ENCODE measurements at regions not wholly inside any gene's neighbourhood (a gene's known extent, or its start where the extent isn't known, plus 50 kb on each side); places are given as distances from the start of the nearest gene placed in this dataset.

DNA sequence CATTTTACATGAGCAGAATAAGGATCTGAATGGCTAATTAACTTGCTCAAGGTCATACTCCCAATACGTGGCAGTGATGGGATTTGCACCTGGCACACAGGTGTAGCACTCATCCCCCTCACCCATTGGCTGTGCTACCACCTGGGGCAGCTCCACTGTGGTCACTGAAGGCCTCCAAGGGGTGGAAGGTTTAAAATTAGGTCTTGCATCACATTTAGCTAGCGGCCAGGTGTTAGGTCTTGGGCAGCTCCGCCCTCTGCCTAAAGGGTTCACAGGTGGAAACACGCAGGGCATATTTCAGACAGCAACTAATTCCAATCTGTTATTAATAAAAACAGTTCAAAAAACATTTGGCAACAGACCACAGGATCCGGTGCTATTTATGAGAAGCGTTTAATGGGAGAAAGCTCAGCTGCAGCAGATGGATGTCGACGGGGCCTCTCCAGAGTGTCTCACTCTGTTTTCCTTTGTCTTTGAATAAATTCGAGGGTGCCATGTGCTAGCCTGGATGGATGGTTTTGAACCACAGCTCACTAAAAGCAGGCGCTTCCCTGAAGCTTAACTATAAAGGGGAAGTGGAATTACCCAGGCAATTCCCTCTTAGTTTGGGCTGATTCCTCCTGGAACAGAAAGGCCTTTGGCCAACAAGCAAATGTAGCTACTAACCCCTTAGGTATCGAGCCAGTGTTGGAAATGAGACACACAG lies 1017.6 kb downstream of the TYW1 start (continued):
- TF ChIP-seq, protein P1, sequence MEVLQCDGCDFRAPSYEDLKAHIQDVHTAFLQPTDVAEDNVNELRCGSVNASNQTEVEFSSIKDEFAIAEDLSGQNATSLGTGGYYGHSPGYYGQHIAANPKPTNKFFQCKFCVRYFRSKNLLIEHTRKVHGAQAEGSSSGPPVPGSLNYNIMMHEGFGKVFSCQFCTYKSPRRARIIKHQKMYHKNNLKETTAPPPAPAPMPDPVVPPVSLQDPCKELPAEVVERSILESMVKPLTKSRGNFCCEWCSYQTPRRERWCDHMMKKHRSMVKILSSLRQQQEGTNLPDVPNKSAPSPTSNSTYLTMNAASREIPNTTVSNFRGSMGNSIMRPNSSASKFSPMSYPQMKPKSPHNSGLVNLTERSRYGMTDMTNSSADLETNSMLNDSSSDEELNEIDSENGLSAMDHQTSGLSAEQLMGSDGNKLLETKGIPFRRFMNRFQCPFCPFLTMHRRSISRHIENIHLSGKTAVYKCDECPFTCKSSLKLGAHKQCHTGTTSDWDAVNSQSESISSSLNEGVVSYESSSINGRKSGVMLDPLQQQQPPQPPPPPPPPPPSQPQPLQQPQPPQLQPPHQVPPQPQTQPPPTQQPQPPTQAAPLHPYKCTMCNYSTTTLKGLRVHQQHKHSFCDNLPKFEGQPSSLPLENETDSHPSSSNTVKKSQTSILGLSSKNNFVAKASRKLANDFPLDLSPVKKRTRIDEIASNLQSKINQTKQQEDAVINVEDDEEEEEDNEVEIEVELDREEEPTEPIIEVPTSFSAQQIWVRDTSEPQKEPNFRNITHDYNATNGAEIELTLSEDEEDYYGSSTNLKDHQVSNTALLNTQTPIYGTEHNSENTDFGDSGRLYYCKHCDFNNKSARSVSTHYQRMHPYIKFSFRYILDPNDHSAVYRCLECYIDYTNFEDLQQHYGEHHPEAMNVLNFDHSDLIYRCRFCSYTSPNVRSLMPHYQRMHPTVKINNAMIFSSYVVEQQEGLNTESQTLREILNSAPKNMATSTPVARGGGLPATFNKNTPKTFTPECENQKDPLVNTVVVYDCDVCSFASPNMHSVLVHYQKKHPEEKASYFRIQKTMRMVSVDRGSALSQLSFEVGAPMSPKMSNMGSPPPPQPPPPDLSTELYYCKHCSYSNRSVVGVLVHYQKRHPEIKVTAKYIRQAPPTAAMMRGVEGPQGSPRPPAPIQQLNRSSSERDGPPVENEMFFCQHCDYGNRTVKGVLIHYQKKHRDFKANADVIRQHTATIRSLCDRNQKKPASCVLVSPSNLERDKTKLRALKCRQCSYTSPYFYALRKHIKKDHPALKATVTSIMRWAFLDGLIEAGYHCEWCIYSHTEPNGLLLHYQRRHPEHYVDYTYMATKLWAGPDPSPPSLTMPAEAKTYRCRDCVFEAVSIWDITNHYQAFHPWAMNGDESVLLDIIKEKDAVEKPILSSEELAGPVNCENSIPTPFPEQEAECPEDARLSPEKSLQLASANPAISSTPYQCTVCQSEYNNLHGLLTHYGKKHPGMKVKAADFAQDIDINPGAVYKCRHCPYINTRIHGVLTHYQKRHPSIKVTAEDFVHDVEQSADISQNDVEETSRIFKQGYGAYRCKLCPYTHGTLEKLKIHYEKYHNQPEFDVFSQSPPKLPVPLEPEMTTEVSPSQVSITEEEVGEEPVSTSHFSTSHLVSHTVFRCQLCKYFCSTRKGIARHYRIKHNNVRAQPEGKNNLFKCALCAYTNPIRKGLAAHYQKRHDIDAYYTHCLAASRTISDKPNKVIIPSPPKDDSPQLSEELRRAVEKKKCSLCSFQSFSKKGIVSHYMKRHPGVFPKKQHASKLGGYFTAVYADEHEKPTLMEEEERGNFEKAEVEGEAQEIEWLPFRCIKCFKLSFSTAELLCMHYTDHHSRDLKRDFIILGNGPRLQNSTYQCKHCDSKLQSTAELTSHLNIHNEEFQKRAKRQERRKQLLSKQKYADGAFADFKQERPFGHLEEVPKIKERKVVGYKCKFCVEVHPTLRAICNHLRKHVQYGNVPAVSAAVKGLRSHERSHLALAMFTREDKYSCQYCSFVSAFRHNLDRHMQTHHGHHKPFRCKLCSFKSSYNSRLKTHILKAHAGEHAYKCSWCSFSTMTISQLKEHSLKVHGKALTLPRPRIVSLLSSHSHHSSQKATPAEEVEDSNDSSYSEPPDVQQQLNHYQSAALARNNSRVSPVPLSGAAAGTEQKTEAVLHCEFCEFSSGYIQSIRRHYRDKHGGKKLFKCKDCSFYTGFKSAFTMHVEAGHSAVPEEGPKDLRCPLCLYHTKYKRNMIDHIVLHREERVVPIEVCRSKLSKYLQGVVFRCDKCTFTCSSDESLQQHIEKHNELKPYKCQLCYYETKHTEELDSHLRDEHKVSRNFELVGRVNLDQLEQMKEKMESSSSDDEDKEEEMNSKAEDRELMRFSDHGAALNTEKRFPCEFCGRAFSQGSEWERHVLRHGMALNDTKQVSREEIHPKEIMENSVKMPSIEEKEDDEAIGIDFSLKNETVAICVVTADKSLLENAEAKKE (CRISPR knock-in tag; IDR thresholded peaks at IDR 0.05) = no peak

DNA sequence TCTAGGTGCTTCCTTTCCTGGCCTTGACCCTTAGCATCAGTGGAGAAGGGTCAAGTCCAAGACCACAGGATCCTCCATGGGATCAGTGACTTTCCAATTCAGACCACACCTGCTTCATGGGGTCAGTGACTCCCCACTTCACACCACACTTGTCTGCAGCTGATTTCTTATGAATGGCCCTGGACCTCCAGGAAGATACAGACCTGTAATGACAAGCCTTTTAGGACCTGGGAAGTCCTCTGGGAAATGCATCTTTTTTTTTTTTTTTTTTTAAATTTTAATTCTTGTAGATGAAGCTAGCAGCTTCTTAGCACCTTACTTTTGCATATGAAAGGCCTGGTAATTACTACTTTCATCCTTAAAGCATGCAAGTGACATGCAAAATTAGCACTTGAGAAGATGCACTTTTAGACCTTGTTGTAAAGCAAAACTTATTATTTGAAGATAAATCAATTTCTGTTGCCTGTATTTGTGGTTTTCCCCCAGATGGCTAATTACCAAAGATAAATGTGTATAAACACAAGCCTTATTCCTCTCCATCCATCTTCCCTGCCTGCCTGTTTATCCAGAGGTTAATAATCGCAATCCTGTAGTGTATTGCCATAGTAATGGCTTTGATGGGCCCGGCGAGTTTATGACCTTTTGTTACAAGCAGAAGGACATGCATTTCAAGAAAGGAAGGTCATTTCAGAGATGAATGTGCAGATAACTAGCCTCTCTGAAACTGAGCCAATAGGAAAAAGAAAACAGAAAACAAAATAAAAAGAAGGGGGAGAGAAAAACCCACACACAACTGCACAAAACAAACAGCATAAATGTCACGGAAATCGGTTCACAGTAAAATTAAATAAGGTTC lies 1018.7 kb downstream of the TYW1 start:
- Mint-ChIP-seq H3K27me3 (ENCODE audit: insufficient read depth, low read depth, poor library complexity) (peaks cover 6% of the 10 kb centered on the region), H3K4me3 (no peak overlapping the region), H3K27ac (no peak overlapping the region), H3K36me3 (ENCODE audit: low read depth) (peaks cover 29% of the 10 kb centered on the region), H3K9me3 (peaks cover 97% of the 10 kb centered on the region), H3K4me1 (no peaks in the 10 kb centered on the region)
- Histone ChIP-seq H3K27me3 (ENCODE audit: insufficient read depth) (no peaks in the 10 kb centered on the region), H3K36me3 (ENCODE audit: insufficient read depth) (no peaks in the 10 kb centered on the region; the same call in 1 of the 2 replicates), H3K79me2 (replicated peaks; ENCODE audit: insufficient read depth) (no peaks in the 10 kb centered on the region), H3K4me1 (ENCODE audit: insufficient read depth) (no peaks in the 10 kb centered on the region), H4K20me1 (replicated peaks; ENCODE audit: insufficient read depth) (no peaks in the 10 kb centered on the region), H2AFZ (no peak overlapping the region), H3K27ac (ENCODE audit: low read depth) (no peak overlapping the region), H3K4me3 (no peak overlapping the region), H3K9me2 (ENCODE audit: insufficient read depth) (no peaks in the 10 kb centered on the region), H3K4me2 (no peak overlapping the region), H3F3A (replicated peaks; ENCODE audit: low read depth) (no peaks in the 10 kb centered on the region)
- ATAC-seq (no peak), DNase-seq (ENCODE audit: low spot score) (no peak)
- TF ChIP-seq ZNF331 (CRISPR knock-in tag; IDR thresholded peaks at IDR 0.05; ENCODE audit: low read depth) = no peak
- no peak for TF ChIP-seq EZH2phosphoT487 (IDR thresholded peaks at IDR 0.05; ENCODE audit: unreplicated experiment)
- TF ChIP-seq, protein P1 (CRISPR knock-in tag; IDR thresholded peaks at IDR 0.05) = no peak
- no peak for TF ChIP-seq JUNB (IDR thresholded peaks at IDR 0.05; ENCODE audit: unreplicated experiment)
- TF ChIP-seq ZNF114 (CRISPR knock-in tag; IDR thresholded peaks at IDR 0.05) = no peak
- TF ChIP-seq NANOG (IDR thresholded peaks at IDR 0.05; ENCODE audit: borderline replicate concordance) = no peak
